ENCODE measurements at regions not wholly inside any gene's neighbourhood (a gene's known extent, or its start where the extent isn't known, plus 50 kb on each side); places are given as distances from the start of the nearest gene placed in this dataset.

GRCh38 chr4:64784125-64784524 is 374.9 kb upstream of the TECRL start:
- peak overlapping the region; percentile 86 for H2AFZ ChIP-seq (ENCODE audit: low read length, unreplicated experiment)

GRCh38 chr4:64781737-64782326 is 372.6 kb upstream of the TECRL start:
- Histone ChIP-seq H3K27ac (ENCODE audit: low read depth, low read length) (no peak overlapping the region), H3K36me3 (ENCODE audit: insufficient read depth, low read length) (no peaks in the 10 kb centered on the region), H3K79me2 (ENCODE audit: control insufficient read depth, insufficient read depth, low read length, unreplicated experiment) (no peaks in the 10 kb centered on the region)

More at GRCh38 chr4:64784125-64784524, 374.9 kb upstream of the TECRL start:
- peak overlapping the region; percentile 63 for H3K27ac ChIP-seq (ENCODE audit: low read depth, low read length)
- no peaks in the 10 kb centered on the region for H3K27me3 ChIP-seq (ENCODE audit: insufficient read depth, low read length)
- no peaks in the 10 kb centered on the region for H3K79me2 ChIP-seq (ENCODE audit: control insufficient read depth, insufficient read depth, low read length, unreplicated experiment)
- peak overlapping the region; percentile 26; the same call in 1 of the 2 replicates for H3K4me3 ChIP-seq (ENCODE audit: low read depth, low read length)
- no peaks in the 10 kb centered on the region for H3K36me3 ChIP-seq (ENCODE audit: insufficient read depth, low read length)
- peaks cover 20% of the 10 kb centered on the region for H3K4me1 ChIP-seq (ENCODE audit: control insufficient read depth, insufficient read depth, low read length, unreplicated experiment)

GRCh38 chr4:64780664-64781063 is 371.4 kb upstream of the TECRL start:
- Histone ChIP-seq H3K4me1 (ENCODE audit: control insufficient read depth, insufficient read depth, low read length, unreplicated experiment) (peaks cover 14% of the 10 kb centered on the region), H2AFZ (ENCODE audit: low read length, unreplicated experiment) (no peak overlapping the region), H3K4me3 (ENCODE audit: low read depth, low read length) (no peak overlapping the region), H3K27me3 (ENCODE audit: insufficient read depth, low read length) (no peaks in the 10 kb centered on the region), H3K36me3 (ENCODE audit: insufficient read depth, low read length) (no peaks in the 10 kb centered on the region), H3K27ac (ENCODE audit: low read depth, low read length) (no peak overlapping the region), H3K79me2 (ENCODE audit: control insufficient read depth, insufficient read depth, low read length, unreplicated experiment) (no peaks in the 10 kb centered on the region)

More at GRCh38 chr4:64781737-64782326, 372.6 kb upstream of the TECRL start:
- no peaks in the 10 kb centered on the region for H3K27me3 ChIP-seq (ENCODE audit: insufficient read depth, low read length)
- no peak overlapping the region for H3K4me3 ChIP-seq (ENCODE audit: low read depth, low read length)
- H3K4me1 ChIP-seq (ENCODE audit: control insufficient read depth, insufficient read depth, low read length, unreplicated experiment): peaks cover 20% of the 10 kb centered on the region
- H2AFZ ChIP-seq (ENCODE audit: low read length, unreplicated experiment): no peak overlapping the region

GRCh38 chr4:64777286-64777685 is 368.0 kb upstream of the TECRL start:
- Histone ChIP-seq H3K27me3 (ENCODE audit: insufficient read depth, low read length) (no peaks in the 10 kb centered on the region), H3K4me1 (ENCODE audit: control insufficient read depth, insufficient read depth, low read length, unreplicated experiment) (peaks cover 4% of the 10 kb centered on the region), H3K79me2 (ENCODE audit: control insufficient read depth, insufficient read depth, low read length, unreplicated experiment) (no peaks in the 10 kb centered on the region), H3K36me3 (ENCODE audit: insufficient read depth, low read length) (no peaks in the 10 kb centered on the region), H3K4me3 (ENCODE audit: low read depth, low read length) (no peak overlapping the region), H3K27ac (ENCODE audit: low read depth, low read length) (no peak overlapping the region), H2AFZ (ENCODE audit: low read length, unreplicated experiment) (no peak overlapping the region)

GRCh38 chr4:64776820-64777219 is 367.6 kb upstream of the TECRL start:
- Histone ChIP-seq H3K27ac (ENCODE audit: low read depth, low read length) (no peak overlapping the region), H2AFZ (ENCODE audit: low read length, unreplicated experiment) (no peak overlapping the region), H3K4me1 (ENCODE audit: control insufficient read depth, insufficient read depth, low read length, unreplicated experiment) (peaks cover 4% of the 10 kb centered on the region), H3K36me3 (ENCODE audit: insufficient read depth, low read length) (no peaks in the 10 kb centered on the region), H3K4me3 (ENCODE audit: low read depth, low read length) (no peak overlapping the region), H3K27me3 (ENCODE audit: insufficient read depth, low read length) (no peaks in the 10 kb centered on the region), H3K79me2 (ENCODE audit: control insufficient read depth, insufficient read depth, low read length, unreplicated experiment) (no peaks in the 10 kb centered on the region)

GRCh38 chr4:64774626-64775025 is 365.4 kb upstream of the TECRL start:
- Histone ChIP-seq H3K79me2 (ENCODE audit: control insufficient read depth, insufficient read depth, low read length, unreplicated experiment) (no peaks in the 10 kb centered on the region), H2AFZ (ENCODE audit: low read length, unreplicated experiment) (no peak overlapping the region), H3K27me3 (ENCODE audit: insufficient read depth, low read length) (no peaks in the 10 kb centered on the region), H3K4me1 (ENCODE audit: control insufficient read depth, insufficient read depth, low read length, unreplicated experiment) (peaks cover 4% of the 10 kb centered on the region), H3K36me3 (ENCODE audit: insufficient read depth, low read length) (no peaks in the 10 kb centered on the region), H3K4me3 (ENCODE audit: low read depth, low read length) (no peak overlapping the region), H3K27ac (ENCODE audit: low read depth, low read length) (no peak overlapping the region)

GRCh38 chr4:64771149-64771548 is 361.9 kb upstream of the TECRL start:
- Histone ChIP-seq H3K36me3 (ENCODE audit: insufficient read depth, low read length) (no peaks in the 10 kb centered on the region), H2AFZ (ENCODE audit: low read length, unreplicated experiment) (no peak overlapping the region), H3K4me1 (ENCODE audit: control insufficient read depth, insufficient read depth, low read length, unreplicated experiment) (peaks cover 4% of the 10 kb centered on the region), H3K79me2 (ENCODE audit: control insufficient read depth, insufficient read depth, low read length, unreplicated experiment) (no peaks in the 10 kb centered on the region), H3K4me3 (ENCODE audit: low read depth, low read length) (no peak overlapping the region), H3K27ac (ENCODE audit: low read depth, low read length) (no peak overlapping the region), H3K27me3 (ENCODE audit: insufficient read depth, low read length) (no peaks in the 10 kb centered on the region)

- Histone ChIP-seq H2AFZ (ENCODE audit: low read length, unreplicated experiment) (no peak overlapping the region), H3K4me1 (ENCODE audit: control insufficient read depth, insufficient read depth, low read length, unreplicated experiment) (no peaks in the 10 kb centered on the region), H3K27me3 (ENCODE audit: insufficient read depth, low read length) (no peaks in the 10 kb centered on the region), H3K4me3 (ENCODE audit: low read depth, low read length) (no peak overlapping the region), H3K27ac (ENCODE audit: low read depth, low read length) (no peak overlapping the region), H3K36me3 (ENCODE audit: insufficient read depth, low read length) (no peaks in the 10 kb centered on the region), H3K79me2 (ENCODE audit: control insufficient read depth, insufficient read depth, low read length, unreplicated experiment) (no peaks in the 10 kb centered on the region)
Measured at GRCh38 chr4:64767547-64767946, 358.3 kb upstream of the TECRL start.

GRCh38 chr4:64766565-64766964 is 357.3 kb upstream of the TECRL start:
- Histone ChIP-seq H3K27me3 (ENCODE audit: insufficient read depth, low read length) (no peaks in the 10 kb centered on the region), H3K4me1 (ENCODE audit: control insufficient read depth, insufficient read depth, low read length, unreplicated experiment) (no peaks in the 10 kb centered on the region)

GRCh38 chr4:64756016-64756415 is 346.8 kb upstream of the TECRL start:
- Histone ChIP-seq H3K79me2 (ENCODE audit: control insufficient read depth, insufficient read depth, low read length, unreplicated experiment) (no peaks in the 10 kb centered on the region), H3K4me1 (ENCODE audit: control insufficient read depth, insufficient read depth, low read length, unreplicated experiment) (peaks cover 7% of the 10 kb centered on the region), H2AFZ (ENCODE audit: low read length, unreplicated experiment) (peak overlapping the region; percentile 48), H3K36me3 (ENCODE audit: insufficient read depth, low read length) (no peaks in the 10 kb centered on the region), H3K27ac (ENCODE audit: low read depth, low read length) (no peak overlapping the region), H3K4me3 (ENCODE audit: low read depth, low read length) (no peak overlapping the region), H3K27me3 (ENCODE audit: insufficient read depth, low read length) (no peaks in the 10 kb centered on the region)

More at GRCh38 chr4:64766565-64766964, 357.3 kb upstream of the TECRL start:
- Histone ChIP-seq H2AFZ (ENCODE audit: low read length, unreplicated experiment) (no peak overlapping the region), H3K79me2 (ENCODE audit: control insufficient read depth, insufficient read depth, low read length, unreplicated experiment) (no peaks in the 10 kb centered on the region), H3K4me3 (ENCODE audit: low read depth, low read length) (no peak overlapping the region), H3K27ac (ENCODE audit: low read depth, low read length) (no peak overlapping the region), H3K36me3 (ENCODE audit: insufficient read depth, low read length) (no peaks in the 10 kb centered on the region)

GRCh38 chr4:64747919-64748715 is 338.9 kb upstream of the TECRL start:
- Histone ChIP-seq H3K27me3 (ENCODE audit: insufficient read depth, low read length) (no peaks in the 10 kb centered on the region), H3K27ac (ENCODE audit: low read depth, low read length) (no peak overlapping the region), H3K36me3 (ENCODE audit: insufficient read depth, low read length) (no peaks in the 10 kb centered on the region), H3K4me3 (ENCODE audit: low read depth, low read length) (no peak overlapping the region), H3K79me2 (ENCODE audit: control insufficient read depth, insufficient read depth, low read length, unreplicated experiment) (no peaks in the 10 kb centered on the region), H3K4me1 (ENCODE audit: control insufficient read depth, insufficient read depth, low read length, unreplicated experiment) (no peaks in the 10 kb centered on the region), H2AFZ (ENCODE audit: low read length, unreplicated experiment) (no peak overlapping the region)
